ENCODE measurements at regions not wholly inside any gene's neighbourhood (a gene's known extent, or its start where the extent isn't known, plus 50 kb on each side); places are given as distances from the start of the nearest gene placed in this dataset.

DNA sequence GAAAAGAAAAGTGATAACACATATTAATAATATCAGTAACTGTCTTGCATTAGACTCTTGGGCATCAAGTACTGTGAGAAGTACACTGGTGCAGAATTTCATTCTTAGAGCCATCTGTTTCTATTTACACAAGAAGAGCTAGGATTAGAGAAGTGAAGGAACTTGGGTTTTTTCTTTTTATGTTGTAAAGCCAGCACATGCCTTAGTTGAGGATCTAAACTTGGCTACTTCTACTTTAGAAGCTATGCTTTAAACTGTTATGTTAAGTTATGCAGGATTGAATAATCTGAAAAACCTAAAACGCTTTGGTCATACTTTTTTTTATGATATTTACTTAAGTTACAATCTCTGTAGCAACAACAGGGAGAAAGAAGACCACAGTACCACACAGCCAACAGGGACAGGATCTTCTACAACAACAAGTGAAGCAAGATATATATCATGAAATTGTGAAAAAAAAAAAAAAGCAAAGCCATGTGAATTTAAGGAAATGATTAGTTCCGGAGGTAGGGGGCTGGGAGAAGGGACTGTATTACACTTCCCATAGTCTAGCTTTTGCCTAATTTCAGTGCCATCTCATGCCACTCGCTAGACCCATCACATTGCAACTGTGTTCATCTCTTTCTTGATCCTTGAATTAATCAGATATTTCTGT is 305.1 kb upstream of the GOT2 start:
- TF ChIP-seq POLR2A (IDR thresholded peaks at IDR 0.05; ENCODE audit: low read length) (no peak), GATA1 (IDR thresholded peaks at IDR 0.05; ENCODE audit: low read depth, low read length) (no peak)
